ENCODE measurements at regions not wholly inside any gene's neighbourhood (a gene's known extent, or its start where the extent isn't known, plus 50 kb on each side); places are given as distances from the start of the nearest gene placed in this dataset.

GRCh38 chr1:233750139-233750538, 136.2 kb downstream of the KCNK1 start:
- TF ChIP-seq CTCF (IDR thresholded peaks at IDR 0.05) = no peak
- TF ChIP-seq POLR2A (IDR thresholded peaks at IDR 0.05) = no peak
